Muscle of leg (tissue), 3 donors: ENCODE measurements at regions not wholly inside any gene's neighbourhood (a gene's known extent, or its start where the extent isn't known, plus 50 kb on each side); places are given as distances from the start of the nearest gene placed in this dataset.
"Not testable (repeated sequence)": the region's sequence is repeated elsewhere in the genome, so short reads cannot be mapped to it uniquely, and the experiment has no call there.

Experiments
- DNase-seq: peaks from one replicate; pipeline ENCODE4 v3.0.0; 2013
- H3K27ac ChIP-seq: one replicate; pipeline ENCODE4 v1.5.1; 2013; ENCODE audit warnings: mild to moderate bottlenecking, low read length, control low read depth
- H3K27me3 ChIP-seq: one replicate; pipeline ENCODE4 v1.6.1; 2013; ENCODE audit warnings: low read length; ENCODE audit not compliant: control insufficient read depth, insufficient read depth
- H3K36me3 ChIP-seq: one replicate; pipeline ENCODE4 v1.6.1; 2013; ENCODE audit warnings: low read length; ENCODE audit not compliant: control insufficient read depth, insufficient read depth
- H3K4me1 ChIP-seq: one replicate; pipeline ENCODE4 v1.6.1; 2013; ENCODE audit warnings: low read length; ENCODE audit not compliant: control insufficient read depth, insufficient read depth
- H3K4me3 ChIP-seq: one replicate; pipeline ENCODE4 v1.5.1; 2013; ENCODE audit warnings: low read length, control low read depth
- H3K9me3 ChIP-seq: replicated peaks from 2 replicates; pipeline ENCODE4 v1.6.1; 2013; ENCODE audit warnings: low read depth, low read length; ENCODE audit not compliant: control insufficient read depth
- WGBS: methylation state at CpG from one replicate; pipeline ENCODE4 v1.1.5; 2013; ENCODE audit warnings: missing lambda C conversion rate; ENCODE audit not compliant: insufficient coverage; 5-methylcytosine and 5-hydroxymethylcytosine counted together

- DNase-seq, H3K4me3 ChIP-seq, H3K4me1 ChIP-seq, H3K36me3 ChIP-seq, H3K27ac ChIP-seq, H3K27me3 ChIP-seq: not testable (repeated sequence)
- WGBS: 77% methylated on average over 6 of the region's 7 CpGs
- H3K9me3 ChIP-seq: peaks cover 16% of the 10 kb centered on the region
These were observed 1800.3 kb upstream of the DEFB115 start for GRCh38 chr20:29456987-29457693.

- no peak for DNase-seq
These were observed 1784.9 kb upstream of the DEFB115 start for GRCh38 chr20:29472606-29473005.

GRCh38 chr20:29492840-29493239 is 1764.6 kb upstream of the DEFB115 start:
- DNase-seq, H3K9me3 ChIP-seq, H3K4me1 ChIP-seq, H3K27me3 ChIP-seq, H3K27ac ChIP-seq, H3K36me3 ChIP-seq, H3K4me3 ChIP-seq: not testable (repeated sequence)
- no CpG with 5 or more reads among the region's 4 CpGs for WGBS

More at GRCh38 chr20:29472606-29473005, 1784.9 kb upstream of the DEFB115 start:
- Histone ChIP-seq H3K4me3 (no peak overlapping the region), H3K27ac (no peak overlapping the region), H3K36me3 (no peaks in the 10 kb centered on the region), H3K4me1 (no peaks in the 10 kb centered on the region), H3K27me3 (no peaks in the 10 kb centered on the region), H3K9me3 (peaks cover 4% of the 10 kb centered on the region)
- WGBS: no CpG with 5 or more reads among the region's 3 CpGs

- not testable (repeated sequence) for H3K4me3 ChIP-seq, H3K36me3 ChIP-seq, H3K4me1 ChIP-seq, H3K27ac ChIP-seq, H3K27me3 ChIP-seq, H3K9me3 ChIP-seq, DNase-seq
- 50% methylated on average over 27 of the region's 27 CpGs for WGBS
These were observed 1760.7 kb upstream of the DEFB115 start for GRCh38 chr20:29496767-29497166.

GRCh38 chr20:29497261-29497671 is 1760.2 kb upstream of the DEFB115 start:
- no peaks in the 10 kb centered on the region for H3K27me3 ChIP-seq
- H3K4me1 ChIP-seq: no peaks in the 10 kb centered on the region
- no peak overlapping the region for H3K4me3 ChIP-seq
- H3K36me3 ChIP-seq: no peaks in the 10 kb centered on the region
- WGBS: 51% methylated on average over 39 of the region's 39 CpGs
- H3K27ac ChIP-seq: no peak overlapping the region
- peaks cover 6% of the 10 kb centered on the region for H3K9me3 ChIP-seq
- peak; percentile 4 for DNase-seq

- H3K4me1 ChIP-seq, DNase-seq, H3K36me3 ChIP-seq, H3K4me3 ChIP-seq, H3K27ac ChIP-seq, H3K27me3 ChIP-seq, H3K9me3 ChIP-seq: not testable (repeated sequence)
- WGBS: 59% methylated on average over 18 of the region's 18 CpGs
These were observed 1759.8 kb upstream of the DEFB115 start for GRCh38 chr20:29497684-29498083.

GRCh38 chr20:29500738-29501137 is 1756.7 kb upstream of the DEFB115 start:
- not testable (repeated sequence) for H3K4me1 ChIP-seq, H3K27ac ChIP-seq, DNase-seq, H3K9me3 ChIP-seq, H3K4me3 ChIP-seq, H3K27me3 ChIP-seq, H3K36me3 ChIP-seq
- WGBS: 69% methylated on average over 2 of the region's 3 CpGs

GRCh38 chr20:29514634-29515033 is 1742.8 kb upstream of the DEFB115 start:
- not testable (repeated sequence) for H3K4me1 ChIP-seq, H3K36me3 ChIP-seq, H3K27ac ChIP-seq, DNase-seq, H3K27me3 ChIP-seq, H3K4me3 ChIP-seq
- peaks cover 15% of the 10 kb centered on the region for H3K9me3 ChIP-seq
- WGBS: 75% methylated on average over 12 of the region's 13 CpGs

- H3K27ac ChIP-seq, H3K4me1 ChIP-seq, H3K27me3 ChIP-seq, H3K4me3 ChIP-seq, H3K36me3 ChIP-seq, DNase-seq: not testable (repeated sequence)
- no CpG with 5 or more reads among the region's 5 CpGs for WGBS
- peaks cover 15% of the 10 kb centered on the region for H3K9me3 ChIP-seq
These were observed 1740.6 kb upstream of the DEFB115 start for GRCh38 chr20:29516847-29517246.

- H3K4me3 ChIP-seq, H3K27ac ChIP-seq, H3K9me3 ChIP-seq, H3K36me3 ChIP-seq, DNase-seq, H3K27me3 ChIP-seq, H3K4me1 ChIP-seq: not testable (repeated sequence)
- no CpG with 5 or more reads among the region's 5 CpGs for WGBS
These were observed 1737.7 kb upstream of the DEFB115 start for GRCh38 chr20:29519610-29520241.
